ENCODE measurements at regions not wholly inside any gene's neighbourhood (a gene's known extent, or its start where the extent isn't known, plus 50 kb on each side); places are given as distances from the start of the nearest gene placed in this dataset.

- no peak overlapping the region for H3K4me3 ChIP-seq (ENCODE audit: low read length)
- no peaks in the 10 kb centered on the region for H3K9me3 ChIP-seq (ENCODE audit: low read length)
- no peaks in the 10 kb centered on the region for H3K9me2 ChIP-seq (ENCODE audit: insufficient read depth, low read length)
- H3K27ac ChIP-seq (ENCODE audit: low read length): no peak overlapping the region
- H3F3A ChIP-seq (ENCODE audit: insufficient read depth, low read length, poor library complexity, severe bottlenecking): no peaks in the 10 kb centered on the region
- no peak overlapping the region for H3K9ac ChIP-seq (ENCODE audit: low read length)
- H3K36me3 ChIP-seq (ENCODE audit: insufficient read depth, low read length): no peaks in the 10 kb centered on the region
- H4K20me1 ChIP-seq (ENCODE audit: insufficient read depth): no peaks in the 10 kb centered on the region
- no peak overlapping the region for H3K4me2 ChIP-seq (ENCODE audit: low read length)
- H3K79me2 ChIP-seq (replicated peaks; ENCODE audit: insufficient read depth, low read length): no peaks in the 10 kb centered on the region
- H2AFZ ChIP-seq (ENCODE audit: low read depth, low read length): no peak overlapping the region
- TF ChIP-seq POLR2AphosphoS5 (IDR thresholded peaks at IDR 0.05): no peak
- TF ChIP-seq REST (IDR thresholded peaks at IDR 0.05; ENCODE audit: borderline replicate concordance): no peak
- no peaks in the 10 kb centered on the region for H3K27me3 ChIP-seq (ENCODE audit: insufficient read depth, low read depth, low read length)
These were observed 476.3 kb downstream of the SOX11 start for GRCh38 chr2:6168485-6168884.

GRCh38 chr2:6171294-6171693, 479.1 kb downstream of the SOX11 start:
- H3K79me2 ChIP-seq (replicated peaks; ENCODE audit: insufficient read depth, low read length): no peaks in the 10 kb centered on the region
- H3K36me3 ChIP-seq (ENCODE audit: insufficient read depth, low read length): no peaks in the 10 kb centered on the region
- H3K27ac ChIP-seq (ENCODE audit: low read length): no peak overlapping the region
- no peak overlapping the region for H3K4me3 ChIP-seq (ENCODE audit: low read length)
- H3K9me3 ChIP-seq (ENCODE audit: low read length): no peaks in the 10 kb centered on the region
- H3F3A ChIP-seq (ENCODE audit: insufficient read depth, low read length, poor library complexity, severe bottlenecking): no peaks in the 10 kb centered on the region
- no peak overlapping the region for H2AFZ ChIP-seq (ENCODE audit: low read depth, low read length)
- no peak overlapping the region for H3K4me2 ChIP-seq (ENCODE audit: low read length)
- TF ChIP-seq MXI1 (conservative IDR thresholded peaks at IDR 0.05; ENCODE audit: poor library complexity, severe bottlenecking): no peak
- H3K27me3 ChIP-seq (ENCODE audit: insufficient read depth, low read depth, low read length): no peaks in the 10 kb centered on the region
- no peaks in the 10 kb centered on the region for H4K20me1 ChIP-seq (ENCODE audit: insufficient read depth)
- H3K9ac ChIP-seq (ENCODE audit: low read length): no peak overlapping the region
- no peaks in the 10 kb centered on the region for H3K9me2 ChIP-seq (ENCODE audit: insufficient read depth, low read length)

GRCh38 chr2:6177811-6178210, 485.6 kb downstream of the SOX11 start:
- Histone ChIP-seq H3K9ac (ENCODE audit: low read length) (no peak overlapping the region), H3K36me3 (ENCODE audit: insufficient read depth, low read length) (no peaks in the 10 kb centered on the region), H3K79me2 (replicated peaks; ENCODE audit: insufficient read depth, low read length) (no peaks in the 10 kb centered on the region), H3K27ac (ENCODE audit: low read length) (no peak overlapping the region), H3F3A (ENCODE audit: insufficient read depth, low read length, poor library complexity, severe bottlenecking) (no peaks in the 10 kb centered on the region), H3K9me3 (ENCODE audit: low read length) (no peaks in the 10 kb centered on the region), H3K27me3 (ENCODE audit: insufficient read depth, low read depth, low read length) (no peaks in the 10 kb centered on the region), H4K20me1 (ENCODE audit: insufficient read depth) (no peaks in the 10 kb centered on the region), H2AFZ (ENCODE audit: low read depth, low read length) (no peak overlapping the region), H3K4me3 (ENCODE audit: low read length) (no peak overlapping the region), H3K9me2 (ENCODE audit: insufficient read depth, low read length) (no peaks in the 10 kb centered on the region), H3K4me2 (ENCODE audit: low read length) (no peak overlapping the region)
- no peak for TF ChIP-seq SMC3 (conservative IDR thresholded peaks at IDR 0.05; ENCODE audit: poor library complexity)
- no peak for TF ChIP-seq REST (IDR thresholded peaks at IDR 0.05; ENCODE audit: borderline replicate concordance)
- no peak for TF ChIP-seq CTCF (IDR thresholded peaks at IDR 0.05; ENCODE audit: poor library complexity, severe bottlenecking)

All from neural cell (in vitro differentiated cells).